Spleen (tissue), 7 donors: ENCODE measurements at regions not wholly inside any gene's neighbourhood (a gene's known extent, or its start where the extent isn't known, plus 50 kb on each side); places are given as distances from the start of the nearest gene placed in this dataset.

Experiments used
- CTCF ChIP-seq, 11 experiments: fragments of 200-600 bp in 7 of 11; fragments of 450-650 bp in 4 of 11; sonication (generic) in 4 of 11; IDR thresholded peaks in 8 of 11; conservative IDR thresholded peaks in 3 of 11; 1 replicate in 7 of 11; 2 replicates in 4 of 11; pipeline versions ENCODE4 v1.4.0 to v1.8.0; 2016 to 2021; ENCODE audit warnings: antibody characterized with exemption in 11 of 11, inconsistent platforms in 4 of 11, mild to moderate bottlenecking in 1 of 11
- POLR2A ChIP-seq, 3 donors: fragments of 450-650 bp; IDR thresholded peaks; one replicate each; pipeline ENCODE4 v1.5.1; 2017; ENCODE audit warnings: antibody characterized with exemption in 3 of 3, mild to moderate bottlenecking in 1 of 3
- POLR2AphosphoS5 ChIP-seq, 3 donors: sonication (generic); formaldehyde crosslinking; IDR thresholded peaks; one replicate each; pipeline ENCODE4 v1.5.1; 2017; ENCODE audit warnings: antibody characterized with exemption in 3 of 3
- donor health status: DM: no; HTN: no; CAD: no; lungs with moderate emphysema.
- donor health status: DM: no; HTN: no; CAD: no.
- donor health status: DM: no; HTN: no; CAD: no.

GRCh38 chr12:60159761-60160160 lies 563.9 kb downstream of the SLC16A7 start:
- no peak for TF ChIP-seq CTCF (IDR thresholded peaks at IDR 0.05 in 8 of 11, conservative IDR thresholded peaks at IDR 0.05 in 3 of 11)
- no peak for TF ChIP-seq POLR2A (IDR thresholded peaks at IDR 0.05)
- no peak for TF ChIP-seq POLR2AphosphoS5 (IDR thresholded peaks at IDR 0.05)
